Activated CD8-positive, alpha-beta memory T cell treated with anti-CD3 and anti-CD28 coated beads, Interleukin-2, amount 10 ng/mL, durations not matched to agents 7 days and 5 days (primary cell): ENCODE measurements at regions not wholly inside any gene's neighbourhood (a gene's known extent, or its start where the extent isn't known, plus 50 kb on each side); places are given as distances from the start of the nearest gene placed in this dataset.
"Not testable (repeated sequence)": the region's sequence is repeated elsewhere in the genome, so short reads cannot be mapped to it uniquely, and the experiment has no call there.

Experiments
- ATAC-seq: fragments of 150-1000 bp; cut with Tn5 transposase; one replicate; pipeline ENCODE4 v1.10.0; 2021; ENCODE audit warnings: moderate library complexity
- CTCF ChIA-PET: fragments of 350-600 bp; sonication (Branson Sonifier 250); formaldehyde crosslinking; loops from one replicate; lab custom pipeline; 2021; ENCODE audit warnings: antibody characterized with exemption; lab: Charles Lee
- DNase-seq: peaks from one replicate; pipeline ENCODE4 v3.0.0-alpha.2; 2020
- H3K27ac Mint-ChIP-seq: one replicate; pipeline ENCODE4 v1.8.0; 2021; ENCODE audit warnings: mild to moderate bottlenecking, mixed read lengths
- H3K27me3 Mint-ChIP-seq: one replicate; pipeline ENCODE4 v1.8.0; 2021; ENCODE audit warnings: mixed read lengths
- H3K36me3 Mint-ChIP-seq: one replicate; pipeline ENCODE4 v1.8.0; 2021; ENCODE audit warnings: mild to moderate bottlenecking, mixed read lengths
- H3K4me1 Mint-ChIP-seq: one replicate; pipeline ENCODE4 v1.8.0; 2021; ENCODE audit warnings: mixed read lengths
- H3K4me3 Mint-ChIP-seq: one replicate; pipeline ENCODE4 v1.8.0; 2021; ENCODE audit warnings: mild to moderate bottlenecking, moderate library complexity, mixed read lengths
- H3K9me3 Mint-ChIP-seq: one replicate; pipeline ENCODE4 v1.8.0; 2022; ENCODE audit warnings: low read depth, mixed read lengths

GRCh38 chr5:23930985-23931384 lies 423.6 kb downstream of the PRDM9 start:
- no peak for ATAC-seq

GRCh38 chr5:23951261-23951928 lies 444.0 kb downstream of the PRDM9 start:
- H3K36me3 Mint-ChIP-seq, H3K27me3 Mint-ChIP-seq, H3K4me1 Mint-ChIP-seq, CTCF ChIA-PET: not testable (repeated sequence)
- ATAC-seq (peak; percentile 73), DNase-seq (peak; percentile 40)
- Mint-ChIP-seq H3K4me3 (peak overlapping the region; percentile 53), H3K9me3 (peaks cover 26% of the 10 kb centered on the region), H3K27ac (peak overlapping the region; percentile 62)

More at GRCh38 chr5:23930985-23931384, 423.6 kb downstream of the PRDM9 start:
- no peak for DNase-seq
- H3K4me1 Mint-ChIP-seq: no peaks in the 10 kb centered on the region
- H3K9me3 Mint-ChIP-seq: peaks cover 12% of the 10 kb centered on the region
- CTCF ChIA-PET: no interaction called here
- no peaks in the 10 kb centered on the region for H3K36me3 Mint-ChIP-seq
- no peak overlapping the region for H3K27ac Mint-ChIP-seq
- H3K27me3 Mint-ChIP-seq: no peaks in the 10 kb centered on the region
- H3K4me3 Mint-ChIP-seq: no peak overlapping the region

DNA sequence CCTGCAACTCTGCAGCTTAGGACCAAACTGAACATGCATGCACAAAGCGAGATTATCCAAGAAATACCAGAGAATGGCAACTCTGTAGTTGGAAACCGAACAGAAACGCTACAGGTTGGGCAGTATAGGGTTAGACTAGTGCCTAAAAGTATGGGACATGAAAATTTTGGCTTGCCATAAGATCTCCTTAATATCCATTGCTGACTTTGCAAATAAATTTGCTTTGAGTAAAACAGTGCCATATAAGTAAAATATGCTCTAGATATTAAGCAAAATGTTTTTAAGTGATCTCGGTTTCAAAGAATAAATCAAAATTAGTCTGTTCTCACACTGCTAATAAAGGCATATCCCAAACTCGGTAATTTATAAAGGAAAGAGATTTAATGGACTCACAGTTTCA lies 456.0 kb downstream of the PRDM9 start:
- no peaks in the 10 kb centered on the region for H3K27me3 Mint-ChIP-seq
- H3K36me3 Mint-ChIP-seq: no peaks in the 10 kb centered on the region
- no peak overlapping the region for H3K27ac Mint-ChIP-seq
- no peak overlapping the region for H3K4me3 Mint-ChIP-seq
- no peak for DNase-seq
- no peaks in the 10 kb centered on the region for H3K4me1 Mint-ChIP-seq
- H3K9me3 Mint-ChIP-seq: peaks cover 5% of the 10 kb centered on the region
- ATAC-seq: no peak
- CTCF ChIA-PET: no interaction called here

DNA sequence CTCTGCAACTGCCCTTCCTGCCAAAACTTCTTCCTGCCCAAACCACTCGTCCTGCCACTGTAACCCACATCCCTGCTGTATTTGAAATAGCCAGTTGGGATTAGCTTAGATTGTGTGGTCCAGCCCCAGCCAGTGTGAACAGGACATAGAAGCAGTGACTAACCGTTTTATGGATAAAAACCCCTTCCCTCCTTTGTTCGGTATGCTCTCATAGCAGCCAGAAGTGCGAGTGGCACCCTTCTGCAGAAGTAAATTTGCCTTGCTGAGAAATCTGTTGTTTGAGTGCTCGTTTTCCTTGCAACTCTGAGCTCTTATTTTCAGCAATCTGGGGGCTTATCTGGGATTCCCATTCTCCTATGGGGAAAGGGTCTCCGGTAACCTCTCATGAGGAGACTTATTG lies 470.0 kb downstream of the PRDM9 start:
- CTCF ChIA-PET: no interaction called here
- no peaks in the 10 kb centered on the region for H3K36me3 Mint-ChIP-seq
- H3K27ac Mint-ChIP-seq: no peak overlapping the region
- DNase-seq: no peak
- no peaks in the 10 kb centered on the region for H3K27me3 Mint-ChIP-seq
- no peak for ATAC-seq
- no peak overlapping the region for H3K4me3 Mint-ChIP-seq
- H3K9me3 Mint-ChIP-seq: peaks cover 20% of the 10 kb centered on the region
- H3K4me1 Mint-ChIP-seq: no peaks in the 10 kb centered on the region

GRCh38 chr5:23977997-23978396 lies 470.6 kb downstream of the PRDM9 start:
- H3K4me1 Mint-ChIP-seq: no peaks in the 10 kb centered on the region
- CTCF ChIA-PET: no interaction called here
- H3K9me3 Mint-ChIP-seq: peaks cover 20% of the 10 kb centered on the region
- DNase-seq: no peak
- H3K4me3 Mint-ChIP-seq: no peak overlapping the region
- H3K27ac Mint-ChIP-seq: no peak overlapping the region
- no peaks in the 10 kb centered on the region for H3K36me3 Mint-ChIP-seq
- no peaks in the 10 kb centered on the region for H3K27me3 Mint-ChIP-seq
- ATAC-seq: no peak

DNA sequence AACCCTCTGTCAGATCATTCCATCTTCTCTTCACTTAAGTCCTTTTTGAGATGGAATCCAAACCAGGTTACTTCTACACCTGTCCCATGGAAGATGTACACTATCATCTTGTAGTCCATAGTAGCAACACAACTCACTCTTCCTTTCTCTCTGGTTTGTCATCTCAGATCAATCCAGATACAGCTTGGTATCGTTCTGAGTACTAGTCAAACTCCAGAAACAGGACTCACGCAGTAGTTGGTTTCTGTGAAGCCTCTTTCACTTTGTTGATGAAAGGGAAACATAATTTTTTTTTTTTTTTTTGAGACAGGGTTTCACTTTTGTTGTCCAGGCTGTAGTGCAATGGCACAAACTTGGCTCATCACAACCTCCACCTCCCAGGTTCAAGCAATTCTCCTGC lies 484.0 kb downstream of the PRDM9 start:
- peaks cover 11% of the 10 kb centered on the region for H3K9me3 Mint-ChIP-seq
- no peak overlapping the region for H3K4me3 Mint-ChIP-seq
- ATAC-seq (no peak), DNase-seq (no peak)
- H3K36me3 Mint-ChIP-seq: no peaks in the 10 kb centered on the region
- no peaks in the 10 kb centered on the region for H3K4me1 Mint-ChIP-seq
- H3K27me3 Mint-ChIP-seq: no peaks in the 10 kb centered on the region
- CTCF ChIA-PET: no interaction called here
- no peak overlapping the region for H3K27ac Mint-ChIP-seq

- Mint-ChIP-seq H3K4me3 (no peak overlapping the region), H3K4me1 (no peaks in the 10 kb centered on the region), H3K36me3 (no peaks in the 10 kb centered on the region), H3K9me3 (peaks cover 14% of the 10 kb centered on the region), H3K27me3 (no peaks in the 10 kb centered on the region), H3K27ac (no peak overlapping the region)
- ATAC-seq: no peak
- DNase-seq: no peak
- CTCF ChIA-PET: no interaction called here
These were observed 487.4 kb downstream of the PRDM9 start for GRCh38 chr5:23994581-23995370.

- DNase-seq (no peak), ATAC-seq (no peak)
- Mint-ChIP-seq H3K4me1 (no peaks in the 10 kb centered on the region), H3K4me3 (no peak overlapping the region), H3K27me3 (no peaks in the 10 kb centered on the region), H3K27ac (no peak overlapping the region), H3K36me3 (no peaks in the 10 kb centered on the region), H3K9me3 (peaks cover 10% of the 10 kb centered on the region)
- CTCF ChIA-PET: no interaction called here
These were observed 489.1 kb downstream of the PRDM9 start for GRCh38 chr5:23996525-23996924.

DNA sequence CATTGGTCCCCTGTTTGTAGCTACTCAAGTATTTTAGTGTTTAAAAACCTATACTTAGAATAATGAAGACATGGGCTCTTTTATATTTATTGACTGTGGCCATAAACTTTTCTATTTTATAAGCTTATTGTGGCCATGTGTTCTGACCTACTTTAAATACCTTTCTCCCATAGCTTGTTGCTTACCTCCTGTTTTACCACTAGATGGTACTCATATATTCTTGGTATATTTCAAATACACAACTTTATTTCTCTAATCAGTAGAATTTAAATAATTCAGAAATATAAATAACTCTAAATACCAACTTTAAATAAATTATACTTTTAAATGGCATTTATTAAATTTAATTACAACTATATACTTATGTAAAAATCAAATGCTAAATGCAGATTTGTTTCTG lies 498.0 kb downstream of the PRDM9 start:
- Mint-ChIP-seq H3K4me3 (no peak overlapping the region), H3K27me3 (no peaks in the 10 kb centered on the region), H3K36me3 (no peaks in the 10 kb centered on the region)

DNA sequence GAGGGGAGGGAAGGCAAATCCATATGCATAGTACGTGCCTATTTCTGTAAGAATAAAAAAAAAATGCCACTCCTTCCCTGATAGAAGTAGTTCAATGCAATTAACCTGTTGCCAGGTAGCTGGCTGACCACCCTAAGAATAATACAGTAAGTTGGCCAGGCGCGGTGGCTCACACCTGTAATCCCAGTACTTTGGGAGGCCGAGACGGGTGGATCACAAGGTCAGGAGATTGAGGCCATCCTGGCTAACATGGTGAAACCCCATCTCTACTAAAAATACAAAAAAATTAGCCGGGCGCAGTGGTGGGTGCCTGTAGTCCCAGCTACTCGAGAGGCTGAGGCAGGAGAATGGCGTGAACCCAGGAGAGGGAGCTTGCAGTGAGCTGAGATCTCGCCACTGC lies 510.3 kb downstream of the PRDM9 start:
- H3K27ac Mint-ChIP-seq, H3K36me3 Mint-ChIP-seq, H3K4me3 Mint-ChIP-seq, DNase-seq, H3K4me1 Mint-ChIP-seq, H3K27me3 Mint-ChIP-seq, ATAC-seq, CTCF ChIA-PET: not testable (repeated sequence)
- H3K9me3 Mint-ChIP-seq: peaks cover 10% of the 10 kb centered on the region

More for the DNA sequence above, 498.0 kb downstream of the PRDM9 start:
- no peaks in the 10 kb centered on the region for H3K4me1 Mint-ChIP-seq
- CTCF ChIA-PET: no interaction called here
- H3K27ac Mint-ChIP-seq: no peak overlapping the region
- no peak for ATAC-seq
- DNase-seq: no peak
- H3K9me3 Mint-ChIP-seq: peaks cover 5% of the 10 kb centered on the region

GRCh38 chr5:24026288-24026687 lies 518.9 kb downstream of the PRDM9 start:
- Mint-ChIP-seq H3K36me3 (no peaks in the 10 kb centered on the region), H3K9me3 (peaks cover 12% of the 10 kb centered on the region), H3K4me1 (no peaks in the 10 kb centered on the region), H3K27me3 (no peaks in the 10 kb centered on the region), H3K27ac (no peak overlapping the region), H3K4me3 (no peak overlapping the region)
- CTCF ChIA-PET: no interaction called here
- DNase-seq (no peak), ATAC-seq (no peak)

DNA sequence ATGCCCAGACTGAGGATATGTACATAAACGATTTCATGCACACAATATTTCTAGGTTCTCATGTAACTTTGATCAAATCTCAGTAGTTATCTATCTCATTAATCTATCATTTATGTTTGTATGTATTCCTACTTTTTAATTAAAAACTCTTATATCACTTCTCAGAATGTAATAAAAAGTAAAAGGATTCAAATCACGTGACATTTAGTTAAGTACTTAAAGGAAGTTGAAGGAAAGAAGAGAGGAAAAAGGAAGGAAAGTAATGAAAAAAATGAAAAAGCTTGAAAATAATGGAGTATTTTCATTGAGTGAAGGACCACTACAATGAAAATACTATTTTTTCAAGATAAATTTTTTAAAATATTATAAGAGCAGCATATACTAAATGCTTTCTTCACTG lies 535.3 kb downstream of the PRDM9 start:
- H3K9me3 Mint-ChIP-seq: peaks cover 13% of the 10 kb centered on the region
- H3K4me3 Mint-ChIP-seq: no peak overlapping the region
- no peaks in the 10 kb centered on the region for H3K4me1 Mint-ChIP-seq
- H3K27ac Mint-ChIP-seq: no peak overlapping the region
- ATAC-seq (no peak), DNase-seq (no peak)
- CTCF ChIA-PET: no interaction called here
- no peaks in the 10 kb centered on the region for H3K27me3 Mint-ChIP-seq
- H3K36me3 Mint-ChIP-seq: no peaks in the 10 kb centered on the region

DNA sequence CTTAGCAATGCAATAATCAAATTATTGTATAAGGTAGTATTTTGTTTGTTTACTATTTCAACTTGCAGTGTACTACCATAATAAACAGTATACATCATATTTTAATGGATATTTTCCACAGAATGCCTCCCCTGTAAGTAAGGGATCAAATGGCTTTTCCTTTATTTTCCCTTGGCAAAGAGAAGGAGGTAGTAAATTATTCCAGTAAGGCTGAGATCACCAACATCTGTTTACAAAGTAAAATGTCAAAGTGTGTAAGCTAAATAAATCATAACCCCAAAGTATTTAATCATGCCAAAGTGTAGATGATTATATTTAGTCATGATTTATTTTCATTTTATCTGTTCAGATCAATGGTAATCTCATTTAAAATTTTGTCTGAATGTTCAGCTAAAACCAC lies 537.6 kb downstream of the PRDM9 start:
- ATAC-seq: no peak

DNA sequence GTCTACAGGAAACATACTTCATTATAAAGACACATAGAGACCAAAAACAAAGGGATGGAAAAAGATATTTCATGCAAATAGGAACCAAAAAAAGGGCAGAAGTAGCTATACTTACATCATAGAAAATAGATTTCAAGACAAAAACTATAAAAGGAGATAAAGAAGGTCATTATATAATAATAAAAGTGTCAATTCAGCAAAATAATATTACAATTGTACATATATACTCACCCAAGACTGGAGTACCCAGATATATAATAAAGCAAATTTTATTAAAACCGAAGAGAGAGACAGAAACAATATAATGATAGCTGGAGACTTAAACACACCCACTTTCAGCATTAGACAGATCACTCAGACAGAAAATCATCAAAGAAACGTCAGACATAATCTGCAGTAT lies 546.3 kb downstream of the PRDM9 start:
- H3K9me3 Mint-ChIP-seq: peaks cover 13% of the 10 kb centered on the region
- no peaks in the 10 kb centered on the region for H3K36me3 Mint-ChIP-seq
- no peak for ATAC-seq
- DNase-seq: no peak
- CTCF ChIA-PET: no interaction called here
- no peak overlapping the region for H3K27ac Mint-ChIP-seq
- H3K27me3 Mint-ChIP-seq: no peaks in the 10 kb centered on the region
- no peak overlapping the region for H3K4me3 Mint-ChIP-seq
- H3K4me1 Mint-ChIP-seq: no peaks in the 10 kb centered on the region

More for the DNA sequence above, 537.6 kb downstream of the PRDM9 start:
- CTCF ChIA-PET: no interaction called here
- Mint-ChIP-seq H3K36me3 (no peaks in the 10 kb centered on the region), H3K9me3 (peaks cover 9% of the 10 kb centered on the region), H3K4me1 (no peaks in the 10 kb centered on the region), H3K27me3 (no peaks in the 10 kb centered on the region), H3K4me3 (no peak overlapping the region), H3K27ac (no peak overlapping the region)
- no peak for DNase-seq
